ENCODE measurements at regions not wholly inside any gene's neighbourhood (a gene's known extent, or its start where the extent isn't known, plus 50 kb on each side); places are given as distances from the start of the nearest gene placed in this dataset.
"Not testable (repeated sequence)": the region's sequence is repeated elsewhere in the genome, so short reads cannot be mapped to it uniquely, and the experiment has no call there.

- Mint-ChIP-seq H3K27ac (no peak overlapping the region), H3K4me3 (no peak overlapping the region), H3K4me1 (ENCODE audit: low read depth) (peaks cover 14% of the 10 kb centered on the region), H3K36me3 (ENCODE audit: low read depth) (no peaks in the 10 kb centered on the region), H3K9me3 (no peaks in the 10 kb centered on the region), H3K27me3 (ENCODE audit: insufficient read depth) (peaks cover 23% of the 10 kb centered on the region)
- TF ChIP-seq CTCF (IDR thresholded peaks at IDR 0.05) = no peak
- DNase-seq = no peak
Observed at GRCh38 chr6:168939041-168939440, 314.6 kb downstream of the THBS2 start.

- Mint-ChIP-seq H3K4me3 (no peak overlapping the region), H3K4me1 (ENCODE audit: low read depth) (peaks cover 14% of the 10 kb centered on the region), H3K9me3 (no peaks in the 10 kb centered on the region), H3K27me3 (ENCODE audit: insufficient read depth) (peaks cover 19% of the 10 kb centered on the region), H3K27ac (no peak overlapping the region), H3K36me3 (ENCODE audit: low read depth) (no peaks in the 10 kb centered on the region)
- no peak for DNase-seq
- no peak for TF ChIP-seq CTCF (IDR thresholded peaks at IDR 0.05)
Observed at GRCh38 chr6:168938546-168938945, 315.1 kb downstream of the THBS2 start.

- Mint-ChIP-seq H3K36me3 (ENCODE audit: low read depth) (no peaks in the 10 kb centered on the region), H3K27me3 (ENCODE audit: insufficient read depth) (peaks cover 10% of the 10 kb centered on the region), H3K9me3 (no peaks in the 10 kb centered on the region), H3K4me3 (no peak overlapping the region), H3K27ac (no peak overlapping the region), H3K4me1 (ENCODE audit: low read depth) (peaks cover 14% of the 10 kb centered on the region)
- peak; percentile 45 for DNase-seq
- TF ChIP-seq CTCF (IDR thresholded peaks at IDR 0.05) = no peak
Observed at GRCh38 chr6:168937054-168937453, 316.6 kb downstream of the THBS2 start.

GRCh38 chr6:168935628-168936010, 318.0 kb downstream of the THBS2 start:
- DNase-seq = no peak

GRCh38 chr6:168934660-168935627, 318.7 kb downstream of the THBS2 start:
- H3K27ac Mint-ChIP-seq = no peak overlapping the region
- no peak for DNase-seq

More at GRCh38 chr6:168935628-168936010, 318.0 kb downstream of the THBS2 start:
- no peaks in the 10 kb centered on the region for H3K9me3 Mint-ChIP-seq
- H3K27me3 Mint-ChIP-seq (ENCODE audit: insufficient read depth) = peaks cover 9% of the 10 kb centered on the region
- peaks cover 14% of the 10 kb centered on the region for H3K4me1 Mint-ChIP-seq (ENCODE audit: low read depth)
- H3K36me3 Mint-ChIP-seq (ENCODE audit: low read depth) = no peaks in the 10 kb centered on the region
- no peak overlapping the region for H3K27ac Mint-ChIP-seq
- no peak for TF ChIP-seq CTCF (IDR thresholded peaks at IDR 0.05)
- H3K4me3 Mint-ChIP-seq = no peak overlapping the region

GRCh38 chr6:168932171-168932570, 321.5 kb downstream of the THBS2 start:
- H3K27me3 Mint-ChIP-seq (ENCODE audit: insufficient read depth); H3K4me3 Mint-ChIP-seq; H3K27ac Mint-ChIP-seq; H3K9me3 Mint-ChIP-seq; H3K36me3 Mint-ChIP-seq (ENCODE audit: low read depth); DNase-seq: not testable (repeated sequence)
- H3K4me1 Mint-ChIP-seq (ENCODE audit: low read depth) = peaks cover 12% of the 10 kb centered on the region

More at GRCh38 chr6:168934660-168935627, 318.7 kb downstream of the THBS2 start:
- Mint-ChIP-seq H3K4me1 (ENCODE audit: low read depth) (peaks cover 14% of the 10 kb centered on the region), H3K4me3 (no peak overlapping the region), H3K36me3 (ENCODE audit: low read depth) (no peaks in the 10 kb centered on the region), H3K9me3 (no peaks in the 10 kb centered on the region), H3K27me3 (ENCODE audit: insufficient read depth) (peaks cover 6% of the 10 kb centered on the region)
- no peak for TF ChIP-seq CTCF (IDR thresholded peaks at IDR 0.05)

GRCh38 chr6:168931072-168931471, 322.6 kb downstream of the THBS2 start:
- not testable (repeated sequence) for H3K36me3 Mint-ChIP-seq (ENCODE audit: low read depth); DNase-seq; H3K27me3 Mint-ChIP-seq (ENCODE audit: insufficient read depth); H3K27ac Mint-ChIP-seq; H3K4me1 Mint-ChIP-seq (ENCODE audit: low read depth); H3K4me3 Mint-ChIP-seq; H3K9me3 Mint-ChIP-seq

Data from HFFc6 (cell line).